ENCODE measurements at regions not wholly inside any gene's neighbourhood (a gene's known extent, or its start where the extent isn't known, plus 50 kb on each side); places are given as distances from the start of the nearest gene placed in this dataset.

GRCh38 chr6:130672153-130672552 lies 155.1 kb upstream of the SMLR1 start:
- H3K27ac Mint-ChIP-seq (ENCODE audit: unreplicated experiment), result no peak overlapping the region
- H3K4me1 Mint-ChIP-seq (ENCODE audit: low read depth), result peaks cover 22% of the 10 kb centered on the region
- no peak for DNase-seq (ENCODE audit: low spot score)
- no peak overlapping the region for H3K4me3 Mint-ChIP-seq (ENCODE audit: unreplicated experiment)
- H3K36me3 Mint-ChIP-seq (ENCODE audit: low read depth), result peaks cover 2% of the 10 kb centered on the region
- no peaks in the 10 kb centered on the region for H3K9me3 Mint-ChIP-seq (ENCODE audit: low read depth)
- TF ChIP-seq CTCF (IDR thresholded peaks at IDR 0.05), result no peak
- no peaks in the 10 kb centered on the region for H3K27me3 Mint-ChIP-seq (ENCODE audit: low read depth)

GRCh38 chr6:130674604-130675003 lies 152.6 kb upstream of the SMLR1 start:
- Mint-ChIP-seq H3K4me3 (ENCODE audit: unreplicated experiment) (no peak overlapping the region), H3K9me3 (ENCODE audit: low read depth) (peaks cover 7% of the 10 kb centered on the region), H3K27ac (ENCODE audit: unreplicated experiment) (no peak overlapping the region), H3K27me3 (ENCODE audit: low read depth) (no peaks in the 10 kb centered on the region), H3K36me3 (ENCODE audit: low read depth) (peaks cover 2% of the 10 kb centered on the region), H3K4me1 (ENCODE audit: low read depth) (peaks cover 22% of the 10 kb centered on the region)
- DNase-seq (ENCODE audit: low spot score), result no peak
- TF ChIP-seq CTCF (IDR thresholded peaks at IDR 0.05), result no peak

GRCh38 chr6:130675072-130675471 lies 152.1 kb upstream of the SMLR1 start:
- Mint-ChIP-seq H3K36me3 (ENCODE audit: low read depth) (peaks cover 2% of the 10 kb centered on the region), H3K9me3 (ENCODE audit: low read depth) (peaks cover 7% of the 10 kb centered on the region), H3K27ac (ENCODE audit: unreplicated experiment) (no peak overlapping the region), H3K4me1 (ENCODE audit: low read depth) (peaks cover 26% of the 10 kb centered on the region), H3K27me3 (ENCODE audit: low read depth) (no peaks in the 10 kb centered on the region), H3K4me3 (ENCODE audit: unreplicated experiment) (no peak overlapping the region)
- no peak for TF ChIP-seq CTCF (IDR thresholded peaks at IDR 0.05)
- no peak for DNase-seq (ENCODE audit: low spot score)

GRCh38 chr6:130676077-130676772 lies 151.0 kb upstream of the SMLR1 start:
- peak; percentile 61 for TF ChIP-seq CTCF (IDR thresholded peaks at IDR 0.05)
- Mint-ChIP-seq H3K36me3 (ENCODE audit: low read depth) (peaks cover 2% of the 10 kb centered on the region), H3K27me3 (ENCODE audit: low read depth) (no peaks in the 10 kb centered on the region), H3K9me3 (ENCODE audit: low read depth) (peaks cover 7% of the 10 kb centered on the region), H3K4me1 (ENCODE audit: low read depth) (peaks cover 32% of the 10 kb centered on the region), H3K4me3 (ENCODE audit: unreplicated experiment) (no peak overlapping the region), H3K27ac (ENCODE audit: unreplicated experiment) (no peak overlapping the region)
- no peak for DNase-seq (ENCODE audit: low spot score)

- Mint-ChIP-seq H3K4me1 (ENCODE audit: low read depth) (peaks cover 34% of the 10 kb centered on the region), H3K4me3 (ENCODE audit: unreplicated experiment) (no peak overlapping the region), H3K27ac (ENCODE audit: unreplicated experiment) (no peak overlapping the region), H3K9me3 (ENCODE audit: low read depth) (peaks cover 7% of the 10 kb centered on the region), H3K27me3 (ENCODE audit: low read depth) (no peaks in the 10 kb centered on the region), H3K36me3 (ENCODE audit: low read depth) (peaks cover 2% of the 10 kb centered on the region)
- DNase-seq (ENCODE audit: low spot score), result no peak
- TF ChIP-seq CTCF (IDR thresholded peaks at IDR 0.05), result no peak
Measured at GRCh38 chr6:130676773-130677144, 150.4 kb upstream of the SMLR1 start.

Measured in chondrocyte (in vitro differentiated cells).